Mucosa of rectum (tissue), 2 donors: ENCODE measurements at regions not wholly inside any gene's neighbourhood (a gene's known extent, or its start where the extent isn't known, plus 50 kb on each side); places are given as distances from the start of the nearest gene placed in this dataset.

Source experiments
- H3K27ac ChIP-seq, 2 donors: one replicate each; pipeline ENCODE4 v1.7.0; 2013; ENCODE audit warnings: inconsistent platforms in 2 of 2, low read depth in 2 of 2, low read length in 2 of 2
- H3K27me3 ChIP-seq, 2 donors: one replicate each; pipeline ENCODE4 v1.7.0; 2013; ENCODE audit warnings: low read length in 2 of 2; ENCODE audit not compliant: control insufficient read depth in 2 of 2, insufficient read depth in 2 of 2
- H3K36me3 ChIP-seq, 2 donors: one replicate each; pipeline ENCODE4 v1.7.0; 2013; ENCODE audit warnings: low read length in 2 of 2; ENCODE audit not compliant: control insufficient read depth in 2 of 2, insufficient read depth in 2 of 2
- H3K4me1 ChIP-seq, 2 donors: one replicate each; pipeline ENCODE4 v1.7.0; 2013; ENCODE audit warnings: low read length in 2 of 2, mild to moderate bottlenecking in 1 of 2; ENCODE audit not compliant: control insufficient read depth in 2 of 2, insufficient read depth in 2 of 2
- H3K4me3 ChIP-seq, 2 donors: one replicate each; pipeline ENCODE4 v1.7.0; 2013; ENCODE audit warnings: low read length in 2 of 2
- H3K9ac ChIP-seq, 2 donors: one replicate each; pipeline ENCODE4 v1.7.0; 2013; ENCODE audit warnings: low read length in 2 of 2, low read depth in 1 of 2, mild to moderate bottlenecking in 1 of 2
- H3K9me3 ChIP-seq, 2 donors: one replicate each; pipeline ENCODE4 v1.7.0; 2013; ENCODE audit warnings: low read length in 2 of 2; ENCODE audit not compliant: control insufficient read depth in 2 of 2
- donor health status: healthy.
- donor health status: Normal muscosa, but diverticular disease.

GRCh38 chr10:78655979-78656378 is 412.8 kb upstream of the ZMIZ1 start:
- Histone ChIP-seq H3K4me3 (no peak overlapping the region), H3K36me3 (no peaks in the 10 kb centered on the region), H3K27me3 (no peaks in the 10 kb centered on the region), H3K27ac (no peak overlapping the region), H3K9ac (no peak overlapping the region), H3K9me3 (no peaks in the 10 kb centered on the region), H3K4me1 (no peaks in the 10 kb centered on the region)

GRCh38 chr10:78656417-78657162 is 412.2 kb upstream of the ZMIZ1 start:
- Histone ChIP-seq H3K4me3 (no peak overlapping the region), H3K9me3 (no peaks in the 10 kb centered on the region), H3K27ac (peak overlapping the region in 1 of 2 donors; percentile 12), H3K36me3 (no peaks in the 10 kb centered on the region), H3K27me3 (no peaks in the 10 kb centered on the region), H3K4me1 (no peaks in the 10 kb centered on the region), H3K9ac (no peak overlapping the region)

- no peak overlapping the region for H3K4me3 ChIP-seq
Measured at GRCh38 chr10:78657163-78657861, 411.5 kb upstream of the ZMIZ1 start.

GRCh38 chr10:78657862-78658165 is 411.0 kb upstream of the ZMIZ1 start:
- Histone ChIP-seq H3K9me3 (no peaks in the 10 kb centered on the region), H3K4me1 (no peaks in the 10 kb centered on the region), H3K36me3 (no peaks in the 10 kb centered on the region), H3K9ac (no peak overlapping the region), H3K27me3 (no peaks in the 10 kb centered on the region), H3K4me3 (no peak overlapping the region), H3K27ac (no peak overlapping the region)

More at GRCh38 chr10:78657163-78657861, 411.5 kb upstream of the ZMIZ1 start:
- H3K27ac ChIP-seq = peak overlapping the region in 1 of 2 donors; percentile 12
- no peak overlapping the region for H3K9ac ChIP-seq
- no peaks in the 10 kb centered on the region for H3K4me1 ChIP-seq
- no peaks in the 10 kb centered on the region for H3K9me3 ChIP-seq
- H3K27me3 ChIP-seq = no peaks in the 10 kb centered on the region
- no peaks in the 10 kb centered on the region for H3K36me3 ChIP-seq

GRCh38 chr10:78658645-78659597 is 409.8 kb upstream of the ZMIZ1 start:
- Histone ChIP-seq H3K9me3 (peaks cover 0 to under 1% of the 10 kb centered on the region in 2 donors), H3K36me3 (no peaks in the 10 kb centered on the region), H3K4me3 (no peak overlapping the region), H3K27ac (no peak overlapping the region), H3K27me3 (no peaks in the 10 kb centered on the region), H3K4me1 (no peaks in the 10 kb centered on the region), H3K9ac (no peak overlapping the region)

- Histone ChIP-seq H3K27ac (no peak overlapping the region), H3K36me3 (no peaks in the 10 kb centered on the region), H3K27me3 (no peaks in the 10 kb centered on the region), H3K4me1 (no peaks in the 10 kb centered on the region), H3K9me3 (peaks cover 2% of the 10 kb centered on the region in 2 donors), H3K4me3 (no peak overlapping the region), H3K9ac (no peak overlapping the region)
Measured at GRCh38 chr10:78659598-78659967, 409.2 kb upstream of the ZMIZ1 start.

GRCh38 chr10:78660446-78661106 is 408.2 kb upstream of the ZMIZ1 start:
- Histone ChIP-seq H3K27me3 (no peaks in the 10 kb centered on the region), H3K9me3 (peaks cover 2 to 9% of the 10 kb centered on the region in 2 donors), H3K4me3 (no peak overlapping the region)

GRCh38 chr10:78663721-78664120 is 405.0 kb upstream of the ZMIZ1 start:
- peaks cover 2 to 9% of the 10 kb centered on the region in 2 donors for H3K9me3 ChIP-seq
- no peaks in the 10 kb centered on the region for H3K36me3 ChIP-seq
- H3K27ac ChIP-seq = no peak overlapping the region
- H3K4me3 ChIP-seq = no peak overlapping the region
- H3K4me1 ChIP-seq = no peaks in the 10 kb centered on the region
- no peak overlapping the region for H3K9ac ChIP-seq
- no peaks in the 10 kb centered on the region for H3K27me3 ChIP-seq

More at GRCh38 chr10:78660446-78661106, 408.2 kb upstream of the ZMIZ1 start:
- Histone ChIP-seq H3K27ac (no peak overlapping the region), H3K4me1 (no peaks in the 10 kb centered on the region), H3K36me3 (no peaks in the 10 kb centered on the region), H3K9ac (no peak overlapping the region)

GRCh38 chr10:78664929-78665553 is 403.7 kb upstream of the ZMIZ1 start:
- peaks cover 2 to 9% of the 10 kb centered on the region in 2 donors for H3K9me3 ChIP-seq
- no peak overlapping the region for H3K9ac ChIP-seq
- no peaks in the 10 kb centered on the region for H3K27me3 ChIP-seq
- H3K4me1 ChIP-seq = no peaks in the 10 kb centered on the region
- H3K36me3 ChIP-seq = no peaks in the 10 kb centered on the region
- H3K4me3 ChIP-seq = no peak overlapping the region
- no peak overlapping the region for H3K27ac ChIP-seq
